GM20000 (cell line): ENCODE measurements at regions not wholly inside any gene's neighbourhood (a gene's known extent, or its start where the extent isn't known, plus 50 kb on each side); places are given as distances from the start of the nearest gene placed in this dataset.

Experiments used
- DNase-seq: peaks from one replicate; pipeline ENCODE4 v3.0.0; 2012; ENCODE audit warnings: low spot score
- TF ChIP-seq, protein P1 (sequence below): IDR thresholded peaks from 2 replicates; pipeline ENCODE4 v1.5.1; 2012; ENCODE audit warnings: mild to moderate bottlenecking, control low read depth; ENCODE audit errors: extremely low read depth, missing control alignments

DNA sequence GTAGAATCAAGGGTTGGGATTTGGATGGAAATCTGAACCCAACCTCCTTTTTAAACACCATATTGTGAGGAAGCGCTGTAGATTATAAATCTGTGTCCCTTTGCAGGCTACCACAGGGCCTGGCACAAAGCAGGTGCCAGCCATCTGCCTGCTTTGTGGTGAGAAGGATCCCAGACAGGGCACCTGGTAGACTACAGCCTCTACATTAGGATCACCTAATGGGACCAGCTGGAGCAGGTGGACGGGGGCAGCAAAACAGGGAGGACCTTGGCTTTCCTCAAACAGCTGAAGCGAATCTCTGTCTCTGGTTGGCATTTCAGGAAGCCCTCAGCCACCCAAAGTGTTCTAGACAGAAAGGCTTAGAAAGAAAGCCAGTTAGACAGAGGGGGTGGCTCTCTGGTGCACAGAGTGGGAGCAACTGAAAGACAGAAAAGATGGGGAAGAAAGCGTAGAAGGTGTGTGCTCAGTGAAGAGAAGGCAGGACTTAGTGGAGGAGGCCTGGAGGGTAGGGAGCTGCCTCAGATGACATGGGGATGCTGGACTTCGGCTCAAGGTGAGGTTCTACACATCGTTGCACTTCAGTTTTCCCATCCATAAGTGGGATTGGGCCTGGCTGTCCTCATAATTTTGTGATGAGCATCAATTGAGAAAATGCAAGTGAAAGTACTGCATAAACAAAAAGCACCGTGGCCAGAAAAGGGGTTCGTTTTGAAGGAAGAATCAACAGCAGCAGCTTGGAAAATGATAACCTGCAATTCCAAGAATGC is 350.8 kb downstream of the CYRIA start:
- no peak for DNase-seq
- TF ChIP-seq, protein P1, sequence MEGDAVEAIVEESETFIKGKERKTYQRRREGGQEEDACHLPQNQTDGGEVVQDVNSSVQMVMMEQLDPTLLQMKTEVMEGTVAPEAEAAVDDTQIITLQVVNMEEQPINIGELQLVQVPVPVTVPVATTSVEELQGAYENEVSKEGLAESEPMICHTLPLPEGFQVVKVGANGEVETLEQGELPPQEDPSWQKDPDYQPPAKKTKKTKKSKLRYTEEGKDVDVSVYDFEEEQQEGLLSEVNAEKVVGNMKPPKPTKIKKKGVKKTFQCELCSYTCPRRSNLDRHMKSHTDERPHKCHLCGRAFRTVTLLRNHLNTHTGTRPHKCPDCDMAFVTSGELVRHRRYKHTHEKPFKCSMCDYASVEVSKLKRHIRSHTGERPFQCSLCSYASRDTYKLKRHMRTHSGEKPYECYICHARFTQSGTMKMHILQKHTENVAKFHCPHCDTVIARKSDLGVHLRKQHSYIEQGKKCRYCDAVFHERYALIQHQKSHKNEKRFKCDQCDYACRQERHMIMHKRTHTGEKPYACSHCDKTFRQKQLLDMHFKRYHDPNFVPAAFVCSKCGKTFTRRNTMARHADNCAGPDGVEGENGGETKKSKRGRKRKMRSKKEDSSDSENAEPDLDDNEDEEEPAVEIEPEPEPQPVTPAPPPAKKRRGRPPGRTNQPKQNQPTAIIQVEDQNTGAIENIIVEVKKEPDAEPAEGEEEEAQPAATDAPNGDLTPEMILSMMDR, result no peak

DNA sequence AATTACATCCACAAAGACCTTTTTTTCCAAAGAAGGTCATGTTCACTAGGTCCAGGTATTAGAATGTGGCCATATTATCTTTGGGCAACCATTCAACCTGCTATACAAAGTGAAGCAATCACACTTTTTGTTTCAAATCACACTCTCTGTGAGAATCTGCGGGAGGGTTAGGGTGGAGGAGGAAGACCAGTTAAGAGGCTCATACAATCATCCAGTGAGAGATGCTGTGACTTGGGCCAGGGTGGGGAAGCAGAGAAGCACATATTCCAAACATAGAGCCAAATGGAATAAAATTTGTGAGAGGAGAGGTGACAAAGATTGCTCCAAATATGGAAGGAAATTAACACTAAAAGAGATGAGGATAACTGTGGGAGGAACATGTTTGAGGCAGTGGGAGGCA is 351.6 kb downstream of the CYRIA start:
- TF ChIP-seq, protein P1, result no peak

DNA sequence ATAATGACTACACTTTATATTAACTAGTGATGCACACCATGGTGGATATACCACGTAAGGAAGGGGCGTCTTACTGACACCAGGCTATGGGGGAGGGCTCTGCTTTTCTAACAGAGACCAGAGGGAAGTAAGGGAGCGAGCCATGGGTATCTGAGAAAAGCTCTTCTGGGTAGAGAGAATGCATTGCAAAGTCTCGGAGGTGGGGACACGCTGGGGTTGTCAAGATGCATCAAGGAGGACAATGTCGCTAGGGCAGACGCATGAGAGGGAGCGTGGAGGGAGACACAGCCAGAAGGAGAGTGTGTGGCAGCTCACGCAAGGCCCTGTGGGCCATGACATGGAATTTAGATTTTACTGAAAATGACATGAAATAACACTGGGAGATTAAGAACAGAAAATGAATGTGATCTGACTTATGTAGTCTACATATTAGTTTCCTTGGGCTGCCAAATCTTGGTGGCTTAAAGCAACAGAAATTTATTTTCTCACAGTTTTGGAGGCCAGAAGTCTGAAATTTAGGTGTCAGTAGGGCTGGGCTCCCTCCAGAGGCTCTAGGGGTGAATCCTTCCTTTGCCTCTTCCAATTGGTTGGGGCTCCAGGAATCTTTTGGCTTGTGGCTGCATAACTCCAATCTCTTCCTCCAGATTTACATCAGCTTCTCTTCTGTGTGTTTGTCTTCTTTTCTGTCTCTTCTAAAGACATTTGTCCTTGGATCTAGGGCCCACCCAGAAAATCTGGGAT is 352.2 kb downstream of the CYRIA start:
- DNase-seq, result no peak

More for the DNA sequence above, 351.6 kb downstream of the CYRIA start:
- DNase-seq, result no peak

DNA sequence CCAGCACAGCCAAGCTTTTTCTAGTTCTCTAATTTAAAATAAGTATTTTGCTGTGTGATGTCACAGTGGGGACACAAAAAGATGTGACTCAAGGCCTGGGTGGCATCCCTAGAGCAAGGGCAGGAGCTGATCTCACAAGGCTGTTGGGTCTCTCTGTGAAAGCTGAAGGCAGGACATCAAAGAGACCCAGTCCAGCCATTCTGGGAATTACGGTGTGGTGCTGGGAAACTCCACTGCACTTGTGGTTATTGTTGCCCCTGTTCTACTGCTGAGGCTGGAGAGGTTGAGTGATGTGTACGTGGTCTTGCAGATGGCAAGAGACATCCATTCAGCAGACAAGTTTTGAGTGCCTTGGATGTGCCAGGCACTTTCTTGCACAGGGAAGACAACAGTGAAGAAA is 352.9 kb downstream of the CYRIA start:
- no peak for DNase-seq
- TF ChIP-seq, protein P1, result no peak

More for the DNA sequence above, 352.2 kb downstream of the CYRIA start:
- TF ChIP-seq, protein P1, result no peak

DNA sequence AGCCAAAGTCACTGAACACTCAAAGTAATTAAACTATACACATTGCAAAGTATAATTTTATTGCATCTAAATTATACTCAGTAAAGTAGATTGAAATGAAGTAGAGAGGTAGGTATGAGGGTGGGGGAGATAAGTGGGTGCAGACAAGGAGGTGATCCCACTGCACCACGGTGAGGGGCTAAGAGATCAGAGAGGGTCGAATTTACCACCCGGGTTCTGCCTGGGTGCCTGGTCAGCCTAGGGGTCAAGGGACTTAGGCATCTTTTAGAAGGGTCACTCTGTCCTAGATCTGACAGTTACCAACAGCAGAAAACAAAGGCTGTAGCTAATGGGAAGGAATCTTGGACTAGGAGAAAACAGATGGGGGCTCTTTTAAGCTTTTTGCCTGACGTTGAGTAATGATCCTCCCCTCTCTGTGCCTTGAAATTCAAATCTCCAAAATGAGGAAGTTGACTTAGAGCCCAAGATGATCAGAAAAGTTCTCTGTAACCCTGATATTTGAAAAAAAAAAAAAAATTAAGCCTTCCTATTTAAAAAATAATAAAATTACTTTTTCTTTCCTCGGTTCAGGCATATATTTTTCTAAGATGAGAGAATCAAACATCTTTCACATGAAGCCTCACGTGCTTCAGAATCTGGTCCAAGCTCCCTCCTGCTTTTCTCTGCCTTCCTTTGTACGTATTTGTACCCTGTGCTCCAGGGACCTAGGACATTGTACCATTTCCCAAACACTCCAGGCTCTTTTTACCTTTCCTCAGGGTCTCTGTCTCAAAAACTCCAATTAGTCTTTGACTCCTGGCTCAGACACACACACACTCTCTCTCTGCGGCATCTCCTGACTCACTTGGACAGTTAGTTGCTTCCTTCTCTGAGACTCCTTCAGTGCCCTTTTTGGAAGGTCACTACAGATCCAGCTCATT is 353.9 kb downstream of the CYRIA start:
- DNase-seq, result no peak
- TF ChIP-seq, protein P1, result no peak

DNA sequence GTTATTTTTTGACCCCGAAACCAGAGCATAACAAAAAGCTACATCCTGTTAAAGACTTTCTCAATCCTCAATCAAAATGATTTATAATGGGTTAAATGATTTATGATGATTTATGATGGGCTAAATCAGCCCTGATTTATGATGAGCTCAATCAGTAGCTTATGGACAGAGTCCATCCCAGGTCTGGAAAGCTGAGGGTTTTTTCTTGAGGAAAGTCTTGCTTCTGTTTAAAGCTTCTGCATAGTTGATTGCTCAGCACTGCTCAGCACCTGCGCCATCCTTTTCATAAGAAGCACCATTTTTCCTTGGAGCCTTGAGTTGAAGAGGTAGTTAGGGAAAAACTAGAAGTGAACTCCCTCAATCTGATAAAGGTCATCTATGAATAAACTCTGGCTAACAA is 356.8 kb downstream of the CYRIA start:
- no peak for DNase-seq

More for the DNA sequence above, 356.8 kb downstream of the CYRIA start:
- TF ChIP-seq, protein P1, result no peak
